ENCODE measurements at regions not wholly inside any gene's neighbourhood (a gene's known extent, or its start where the extent isn't known, plus 50 kb on each side); places are given as distances from the start of the nearest gene placed in this dataset.

DNA sequence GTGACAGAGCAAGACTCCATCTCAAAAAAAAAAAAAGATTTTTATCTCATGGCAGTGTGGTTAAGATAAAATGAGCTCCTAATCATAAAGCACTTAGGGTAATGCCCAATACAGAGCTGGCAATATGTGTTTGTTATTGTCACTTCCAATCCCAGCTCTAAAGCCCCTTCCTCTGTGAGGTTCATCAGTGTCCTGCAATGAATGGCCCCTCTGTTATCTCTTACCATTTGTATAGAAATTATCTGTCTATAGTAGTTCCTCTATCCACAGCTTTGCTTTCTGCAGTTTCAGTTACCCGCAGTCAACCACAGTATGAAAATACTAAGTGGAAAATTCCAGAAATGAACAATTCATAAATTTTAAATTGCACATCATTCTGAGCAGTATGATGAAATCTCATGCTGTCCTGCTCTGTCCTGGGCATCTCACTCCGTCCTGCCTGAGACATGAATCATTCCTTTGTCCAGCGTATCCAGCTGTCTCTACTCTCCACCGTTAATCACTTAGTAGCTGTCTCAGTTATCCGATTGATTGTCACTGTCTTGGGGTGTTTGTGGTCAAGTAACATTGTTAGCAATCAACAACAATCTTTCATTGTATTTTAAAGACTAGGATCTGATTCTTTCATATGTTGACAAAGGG lies 50.2 kb upstream of the DNAH14 start:
- TF ChIP-seq POLR2A (IDR thresholded peaks at IDR 0.05; ENCODE audit: low read length): no peak
- no peak for TF ChIP-seq GATA1 (IDR thresholded peaks at IDR 0.05; ENCODE audit: low read depth, low read length)
